GM04504 (cell line): ENCODE measurements at regions not wholly inside any gene's neighbourhood (a gene's known extent, or its start where the extent isn't known, plus 50 kb on each side); places are given as distances from the start of the nearest gene placed in this dataset.
"Not testable (repeated sequence)": the region's sequence is repeated elsewhere in the genome, so short reads cannot be mapped to it uniquely, and the experiment has no call there.

Experiments used
- DNase-seq: peaks from one replicate; pipeline ENCODE4 v3.0.0-alpha.2; 2012; ENCODE audit warnings: low read depth

- DNase-seq, result no peak
Measured at GRCh38 chr2:4695281-4695861, 992.0 kb downstream of the DCDC2C start.

- DNase-seq, result no peak
Measured at GRCh38 chr2:4715065-4715464, 977.1 kb upstream of the SOX11 start.

- DNase-seq, result no peak
Measured at GRCh38 chr2:4718777-4719176, 973.4 kb upstream of the SOX11 start.

GRCh38 chr2:4725618-4726017 lies 966.6 kb upstream of the SOX11 start:
- no peak for DNase-seq

- DNase-seq, result no peak
Measured at GRCh38 chr2:4732560-4732959, 959.6 kb upstream of the SOX11 start.

GRCh38 chr2:4745056-4745991 lies 946.9 kb upstream of the SOX11 start:
- no peak for DNase-seq

GRCh38 chr2:4753721-4754120 lies 938.5 kb upstream of the SOX11 start:
- no peak for DNase-seq

GRCh38 chr2:4762951-4763376 lies 929.2 kb upstream of the SOX11 start:
- DNase-seq, result no peak

- DNase-seq, result no peak
Measured at GRCh38 chr2:4765787-4766530, 926.2 kb upstream of the SOX11 start.

GRCh38 chr2:4775668-4776067 lies 916.5 kb upstream of the SOX11 start:
- no peak for DNase-seq

- DNase-seq, result no peak
Measured at GRCh38 chr2:4780679-4781078, 911.5 kb upstream of the SOX11 start.

- no peak for DNase-seq
Measured at GRCh38 chr2:4782647-4783046, 909.5 kb upstream of the SOX11 start.

- no peak for DNase-seq
Measured at GRCh38 chr2:4791488-4791887, 900.7 kb upstream of the SOX11 start.

- DNase-seq, result no peak
Measured at GRCh38 chr2:4792126-4792525, 900.1 kb upstream of the SOX11 start.

GRCh38 chr2:4803396-4803795 lies 888.8 kb upstream of the SOX11 start:
- DNase-seq, result no peak

GRCh38 chr2:4814137-4814536 lies 878.0 kb upstream of the SOX11 start:
- DNase-seq, result not testable (repeated sequence)

GRCh38 chr2:4827836-4828235 lies 864.3 kb upstream of the SOX11 start:
- DNase-seq, result no peak

GRCh38 chr2:4828682-4829374 lies 863.4 kb upstream of the SOX11 start:
- no peak for DNase-seq

GRCh38 chr2:4831751-4832150 lies 860.4 kb upstream of the SOX11 start:
- DNase-seq, result no peak

- no peak for DNase-seq
Measured at GRCh38 chr2:4832642-4833041, 859.5 kb upstream of the SOX11 start.

- DNase-seq, result no peak
Measured at GRCh38 chr2:4838626-4839025, 853.6 kb upstream of the SOX11 start.

GRCh38 chr2:4840791-4841190 lies 851.4 kb upstream of the SOX11 start:
- no peak for DNase-seq
